ENCODE measurements at regions not wholly inside any gene's neighbourhood (a gene's known extent, or its start where the extent isn't known, plus 50 kb on each side); places are given as distances from the start of the nearest gene placed in this dataset.
"Not testable (repeated sequence)": the region's sequence is repeated elsewhere in the genome, so short reads cannot be mapped to it uniquely, and the experiment has no call there.

GRCh38 chr4:117700111-117700892, 334.0 kb upstream of the NDST3 start:
- DNase-seq: no peak

DNA sequence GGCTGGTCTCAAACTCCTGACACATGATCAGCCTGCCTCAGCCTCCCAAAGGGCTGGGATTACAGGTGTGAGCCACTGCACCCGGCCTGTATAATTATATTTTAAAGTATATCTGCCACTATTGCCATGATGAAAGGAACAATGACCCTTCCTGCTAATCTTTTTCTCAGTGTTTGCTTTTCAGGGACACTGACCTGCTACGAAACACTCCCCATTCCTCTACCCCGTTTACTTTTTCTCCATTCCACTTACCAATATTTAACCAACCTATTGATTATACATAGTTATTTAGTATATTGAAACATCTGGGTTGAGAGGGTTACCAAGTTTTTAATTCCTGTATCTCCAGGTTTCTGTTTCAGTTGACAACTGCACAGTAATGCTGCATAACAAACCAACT, 331.9 kb upstream of the NDST3 start:
- DNase-seq: no peak

- no peak for DNase-seq
These were observed 329.6 kb upstream of the NDST3 start for GRCh38 chr4:117704721-117705120.

DNA sequence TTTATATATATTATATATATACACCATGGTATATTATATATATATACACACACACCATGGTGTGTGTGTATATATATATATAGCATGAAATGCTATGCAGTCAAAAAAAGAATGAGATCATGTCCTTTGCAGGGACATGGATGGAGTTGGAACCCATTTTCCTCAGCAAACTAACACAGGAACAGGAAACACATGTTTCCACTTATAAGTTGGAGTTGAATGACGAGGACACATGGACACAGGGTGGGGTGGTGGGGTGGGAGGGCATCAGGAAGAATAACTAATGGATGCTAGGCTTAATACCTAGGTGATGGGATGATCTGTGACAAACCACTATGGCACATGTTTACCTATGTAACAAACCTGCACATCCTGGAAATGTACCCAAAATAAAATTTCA, 293.6 kb upstream of the NDST3 start:
- DNase-seq: no peak

- not testable (repeated sequence) for DNase-seq
These were observed 288.9 kb upstream of the NDST3 start for GRCh38 chr4:117745379-117745778.

GRCh38 chr4:117755438-117755837, 278.8 kb upstream of the NDST3 start:
- no peak for DNase-seq

DNA sequence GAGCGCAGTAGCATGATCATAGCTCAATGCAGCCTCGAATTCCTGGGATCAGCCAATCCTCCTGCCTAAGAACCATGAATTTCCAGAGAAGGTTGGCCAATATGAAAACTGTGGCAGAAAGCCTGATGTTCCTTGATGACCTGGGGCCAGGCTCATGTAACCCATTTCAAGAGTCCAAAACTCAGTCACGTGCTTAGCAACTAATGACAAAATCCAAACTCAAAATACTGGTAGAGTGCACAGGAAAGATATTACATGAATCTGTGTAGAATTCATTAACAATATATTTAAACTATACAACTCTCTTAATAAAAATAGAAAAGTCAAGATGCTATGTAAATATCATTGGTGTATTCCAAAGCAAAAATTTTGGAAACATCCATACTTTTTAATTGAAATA, 265.7 kb upstream of the NDST3 start:
- DNase-seq: no peak

GRCh38 chr4:117770269-117771102, 263.8 kb upstream of the NDST3 start:
- no peak for DNase-seq

DNA sequence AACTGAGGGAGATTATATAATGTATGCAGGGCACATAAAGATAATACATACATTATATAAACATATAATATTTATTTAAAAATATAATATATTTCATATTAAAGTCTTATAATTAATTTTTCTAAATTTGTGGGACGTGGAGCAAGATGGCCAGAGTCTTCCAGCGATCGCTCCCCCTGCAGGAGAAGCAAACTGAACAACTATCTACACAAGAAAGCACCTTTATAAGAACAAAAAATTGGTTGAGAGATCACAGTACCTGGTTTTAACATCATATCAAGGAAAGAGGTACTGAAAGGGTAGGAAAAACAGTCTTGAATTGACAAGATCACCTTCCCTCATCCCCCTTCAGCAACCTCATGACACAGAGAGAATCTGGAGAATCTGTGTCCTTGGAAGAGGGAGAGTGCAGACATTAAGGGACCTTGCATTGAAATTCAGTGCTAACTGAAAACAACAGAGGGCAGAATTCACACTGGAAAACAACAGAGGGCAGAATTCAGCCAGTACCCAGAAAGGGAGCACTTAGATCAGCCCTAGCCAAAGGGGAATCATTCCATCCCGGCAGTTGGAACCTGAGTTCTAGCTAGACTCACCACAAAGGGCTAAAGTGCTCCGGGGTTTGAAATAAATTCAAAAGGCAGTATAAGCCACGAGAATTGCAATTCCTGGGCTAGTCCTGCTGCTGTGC, 262.5 kb upstream of the NDST3 start:
- DNase-seq: no peak

- DNase-seq: no peak
These were observed 261.0 kb upstream of the NDST3 start for GRCh38 chr4:117773064-117773936.

- DNase-seq: no peak
These were observed 256.6 kb upstream of the NDST3 start for GRCh38 chr4:117777721-117778120.

- no peak for DNase-seq
These were observed 250.6 kb upstream of the NDST3 start for GRCh38 chr4:117783716-117784115.

DNA sequence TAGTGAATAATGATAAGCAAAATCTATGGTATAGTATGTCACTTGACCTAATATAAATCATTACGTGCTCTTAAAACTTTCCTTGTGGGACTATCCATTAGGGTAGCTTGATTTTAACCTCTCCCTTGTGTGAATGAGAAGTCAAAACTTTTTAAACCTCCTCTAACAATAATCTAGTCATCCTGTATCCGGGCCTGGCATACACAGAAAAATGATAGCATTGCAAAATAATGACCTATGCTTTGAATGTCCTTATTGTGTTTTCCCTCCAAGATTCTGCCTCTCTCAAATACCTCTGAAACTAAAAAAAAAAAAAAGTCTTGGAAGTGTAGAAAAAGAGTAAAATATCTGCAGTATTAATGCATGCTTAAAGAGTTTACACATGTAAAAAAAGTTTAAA, 250.0 kb upstream of the NDST3 start:
- no peak for DNase-seq

- no peak for DNase-seq
These were observed 247.7 kb upstream of the NDST3 start for GRCh38 chr4:117786566-117786965.

GRCh38 chr4:117793845-117794480, 240.3 kb upstream of the NDST3 start:
- no peak for DNase-seq

GRCh38 chr4:117796677-117797076, 237.6 kb upstream of the NDST3 start:
- no peak for DNase-seq

- DNase-seq: no peak
These were observed 233.7 kb upstream of the NDST3 start for GRCh38 chr4:117800636-117801035.

DNA sequence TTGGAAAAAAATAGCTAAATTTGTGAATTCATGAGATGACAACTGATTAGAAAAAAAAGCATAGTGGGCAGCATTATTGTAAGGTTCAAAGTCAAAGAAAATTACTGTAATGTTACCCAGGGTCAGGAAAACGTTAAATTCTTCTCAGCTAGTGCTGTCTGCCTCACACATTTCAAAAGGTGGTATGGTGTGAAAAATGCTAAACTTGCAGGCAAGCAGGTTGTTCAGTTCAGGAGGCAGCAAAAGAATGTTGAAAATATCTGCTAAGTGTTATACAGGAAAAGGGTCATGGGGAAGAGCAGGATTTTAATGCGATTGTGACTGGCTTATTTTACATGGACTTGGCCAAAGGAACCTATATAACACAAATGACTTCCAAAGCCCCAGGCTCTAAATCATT, 232.5 kb upstream of the NDST3 start:
- no peak for DNase-seq

DNA sequence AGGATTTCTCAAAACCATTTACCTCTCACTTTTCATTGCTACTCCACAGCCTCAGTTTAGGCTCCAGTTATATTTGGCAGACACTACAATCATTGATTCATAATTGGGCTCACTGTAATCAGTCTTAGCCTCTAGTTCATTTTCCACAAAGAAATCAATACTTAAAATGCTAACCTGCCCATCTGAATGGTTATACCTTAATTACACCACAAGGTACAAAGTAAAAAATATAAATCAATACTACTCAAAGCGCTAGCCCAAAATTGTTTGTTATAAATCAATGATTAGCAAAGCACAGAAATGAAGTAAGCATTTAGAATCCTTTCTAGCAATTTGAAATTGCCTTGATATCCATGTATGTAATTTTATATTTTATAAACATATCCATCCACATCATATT, 222.6 kb upstream of the NDST3 start:
- no peak for DNase-seq

- no peak for DNase-seq
These were observed 219.7 kb upstream of the NDST3 start for GRCh38 chr4:117814277-117815246.

- DNase-seq: no peak
These were observed 217.0 kb upstream of the NDST3 start for GRCh38 chr4:117817301-117817700.

All from suppressor macrophage treated with lipopolysaccharide for 4 hours (primary cell).